SK-N-MC (cell line): ENCODE measurements at regions not wholly inside any gene's neighbourhood (a gene's known extent, or its start where the extent isn't known, plus 50 kb on each side); places are given as distances from the start of the nearest gene placed in this dataset.

Experiments
- EZH2 ChIP-seq: fragments of 200-600 bp; sonication (generic); IDR thresholded peaks from one replicate; pipeline ENCODE4 v1.6.1; 2017; ENCODE audit warnings: antibody characterized with exemption
- FOXP2 ChIP-seq: optimal IDR thresholded peaks from 2 replicates; pipeline ENCODE3; 2011; ENCODE audit warnings: mild to moderate bottlenecking, moderate library complexity; ENCODE audit not compliant: insufficient read depth; ENCODE audit errors: extremely low read length, control extremely low read depth
- POLR2AphosphoS5 ChIP-seq: IDR thresholded peaks from 2 replicates; pipeline ENCODE4 v1.6.1; 2012; ENCODE audit warnings: mild to moderate bottlenecking, low read depth, low read length, borderline replicate concordance

- TF ChIP-seq EZH2 (no peak), POLR2AphosphoS5 (no peak), FOXP2 (no peak)
These were observed 104.1 kb upstream of the ITPRID2 start for GRCh38 chr2:181787310-181788048.
